GM12878 (cell line): ENCODE measurements at regions not wholly inside any gene's neighbourhood (a gene's known extent, or its start where the extent isn't known, plus 50 kb on each side); places are given as distances from the start of the nearest gene placed in this dataset.

Source experiments
- ATAC-seq: fragments of 200-7000 bp; cut with Tn5 transposase; 3 replicates; pipeline ENCODE4 v1.9.1; 2020; ENCODE audit warnings: mild to moderate bottlenecking, moderate library complexity
- BruUV-seq: library from RNA; stranded (reverse); fragments of 400-500 nt; replicated peaks from 2 replicates; lab custom pipeline; 2021; lab: Mats Ljungman, UMichigan
- CTCF ChIA-PET: fragments of 300-600 bp; sonication (Branson Sonifier 250); formaldehyde crosslinking; extraction: SDS; loops from one replicate; lab custom pipeline; 2021; ENCODE audit warnings: inconsistent platforms; lab: Yijun Ruan, JAX
- POLR2A ChIA-PET: fragments of 350-600 bp; formaldehyde crosslinking; extraction: SDS; loops from one replicate; lab custom pipeline; 2021; ENCODE audit warnings: inconsistent platforms; lab: Charles Lee
- RAD21 ChIA-PET: fragments of 300-600 bp; sonication (Branson Sonifier 250); formaldehyde crosslinking; loops from one replicate; lab custom pipeline; 2023; ENCODE audit warnings: antibody characterized with exemption; ENCODE audit not compliant: unreplicated experiment; lab: Charles Lee
- SMC1A ChIA-PET: fragments of 300-600 bp; sonication (Branson Sonifier 250); formaldehyde crosslinking; loops from one replicate; lab custom pipeline; 2023; ENCODE audit not compliant: unreplicated experiment, uncharacterized antibody; lab: Charles Lee
- DNase-seq: peaks from one replicate; pipeline ENCODE4 v3.0.0-alpha.2; 2011; ENCODE audit warnings: low read depth, low spot score
- FAIRE-seq: peaks from 3 replicates; lab custom pipeline; 2011; peaks lifted over from hg19 to GRCh38; lab: Jason Lieb, UNC
- H2AFZ ChIP-seq: 2 replicates; pipeline ENCODE4 v1.6.0; 2011; ENCODE audit warnings: low read depth, low read length, control low read depth; ENCODE audit not compliant: control insufficient read depth
- H3K27ac ChIP-seq: 2 replicates; pipeline ENCODE4 v1.5.1; 2011; ENCODE audit warnings: control low read depth; ENCODE audit not compliant: control insufficient read depth, insufficient read depth
- H3K27me3 ChIP-seq, 2 experiments: replicated peaks in 1 of 2; 2 replicates each; pipeline versions ENCODE4 v1.6.0 to v1.6.1; 2011; ENCODE audit warnings: low read length in 1 of 2; ENCODE audit not compliant: control insufficient read depth in 2 of 2, insufficient read depth in 2 of 2
- H3K36me3 ChIP-seq, 2 experiments: 2 replicates each; pipeline ENCODE4 v1.5.1; 2011; ENCODE audit warnings: low read length in 1 of 2; ENCODE audit not compliant: control insufficient read depth in 2 of 2, insufficient read depth in 2 of 2
- H3K4me1 ChIP-seq: 2 replicates; pipeline ENCODE4 v1.6.1; 2011; ENCODE audit warnings: mild to moderate bottlenecking, low read length, moderate library complexity, mixed read lengths; ENCODE audit not compliant: control insufficient read depth, insufficient read depth
- H3K4me2 ChIP-seq: 2 replicates; pipeline ENCODE4 v1.6.0; 2011; ENCODE audit warnings: control low read depth; ENCODE audit not compliant: control insufficient read depth, insufficient read depth
- H3K4me3 ChIP-seq: fragments of 200-600 bp; sonication (generic); 2 replicates; pipeline ENCODE4 v1.5.1; 2016
- H3K79me2 ChIP-seq: 2 replicates; pipeline ENCODE4 v1.6.0; 2011; ENCODE audit warnings: low read length; ENCODE audit not compliant: control insufficient read depth, insufficient read depth
- H3K9ac ChIP-seq: 2 replicates; pipeline ENCODE4 v1.8.0; 2011; ENCODE audit warnings: low read length, control low read depth, mixed read lengths; ENCODE audit not compliant: control insufficient read depth, insufficient read depth
- H3K9me3 ChIP-seq: replicated peaks from 3 replicates; pipeline ENCODE4 v1.5.1; 2011; ENCODE audit warnings: mild to moderate bottlenecking, low read length; ENCODE audit not compliant: control insufficient read depth, insufficient read depth
- H4K20me1 ChIP-seq: 2 replicates; pipeline ENCODE4 v1.6.0; 2011; ENCODE audit not compliant: control insufficient read depth, insufficient read depth
- BMI1 ChIP-seq: fragments of 450-650 bp; IDR thresholded peaks from 2 replicates; pipeline ENCODE4 v1.6.1; 2016; ENCODE audit warnings: mild to moderate bottlenecking, moderate library complexity, borderline replicate concordance
- MTA2 ChIP-seq: fragments of 450-650 bp; IDR thresholded peaks from 2 replicates; pipeline ENCODE4 v1.6.1; 2016; ENCODE audit warnings: low read depth, mild to moderate bottlenecking, moderate library complexity
- PAX5 ChIP-seq: IDR thresholded peaks from 2 replicates; pipeline ENCODE4 v1.6.1; 2011; ENCODE audit warnings: low read depth, low read length, borderline replicate concordance
- PRDM15 ChIP-seq: fragments of 450-650 bp; formaldehyde crosslinking; IDR thresholded peaks from 2 replicates; pipeline ENCODE4 v1.4.0; 2020; ENCODE audit warnings: mild to moderate bottlenecking, moderate library complexity
- SMC3 ChIP-seq: IDR thresholded peaks from 2 replicates; pipeline ENCODE4 v1.6.1; 2011; ENCODE audit warnings: low read length, improper control_type of control experiment, borderline replicate concordance
- SPI1 ChIP-seq: IDR thresholded peaks from 2 replicates; pipeline ENCODE4 v1.6.1; 2011; ENCODE audit warnings: low read depth, mild to moderate bottlenecking, low read length, moderate library complexity, borderline replicate concordance; ENCODE audit not compliant: insufficient read depth
- SUZ12 ChIP-seq: fragments of 200-600 bp; sonication (generic); IDR thresholded peaks from one replicate; pipeline ENCODE4 v1.6.1; 2018; ENCODE audit warnings: antibody characterized with exemption, mild to moderate bottlenecking; ENCODE audit not compliant: unreplicated experiment
- TAF1 ChIP-seq: IDR thresholded peaks from 2 replicates; pipeline ENCODE4 v1.6.1; 2011; ENCODE audit warnings: mild to moderate bottlenecking, low read depth, low read length, borderline replicate concordance
- TBL1XR1 ChIP-seq: IDR thresholded peaks from 2 replicates; pipeline ENCODE4 v1.6.1; 2012; ENCODE audit warnings: low read depth, low read length, improper control_type of control experiment
- ZBED1 ChIP-seq: IDR thresholded peaks from 2 replicates; pipeline ENCODE4 v1.6.1; 2016; ENCODE audit warnings: borderline replicate concordance
- WGBS: methylation state at CpG from one replicate; pipeline ENCODE4 v1.1.6; 2016; ENCODE audit warnings: low lambda C conversion rate; ENCODE audit not compliant: insufficient replicate concordance, insufficient coverage; ENCODE audit errors: missing lambda C conversion rate; 5-methylcytosine and 5-hydroxymethylcytosine counted together
- in situ Hi-C: fragments of 300-500 bp; cut with MboI; formaldehyde crosslinking; loops from 9 replicates; pipeline ENCODE4 v1.14.3; 2018; ENCODE audit warnings: mixed read lengths
- intact Hi-C: fragments of 100-400 bp; cut with micrococcal nuclease; formaldehyde crosslinking; loops from one replicate; pipeline ENCODE4 v1.14.2; 2022; ENCODE audit not compliant: unreplicated experiment

- CTCF ChIA-PET: no interaction called here
- in situ Hi-C loops: no loop called here
- TF ChIP-seq SUZ12 (no peak), ZBED1 (no peak)
- TF ChIP-seq, all 136 proteins: peak for 0
- BruUV-seq: no TSS peak
- DNase-seq (no peak), FAIRE-seq (no peak), ATAC-seq (no peak)
- SMC1A ChIA-PET: no interaction called here
- Histone ChIP-seq H3K4me2 (no peak overlapping the region), H3K36me3 (no peaks in the 10 kb centered on the region), H3K27me3 (no peaks in the 10 kb centered on the region), H3K79me2 (no peaks in the 10 kb centered on the region), H2AFZ (no peak overlapping the region), H3K4me1 (no peaks in the 10 kb centered on the region), H4K20me1 (no peaks in the 10 kb centered on the region), H3K9ac (no peak overlapping the region), H3K9me3 (no peaks in the 10 kb centered on the region), H3K4me3 (no peak overlapping the region), H3K27ac (no peak overlapping the region)
- 17% methylated on average over 2 of the region's 2 CpGs for WGBS
- RAD21 ChIA-PET: no interaction called here
- POLR2A ChIA-PET: no interaction called here
- intact Hi-C loops: loop anchor here (5.0 kb wide), 1 partner anchor 1244 kb away; no protein-coding TSS in a partner anchor
Observed at GRCh38 chr5:101676646-101677045, 619.4 kb downstream of the SLCO4C1 start.

- ATAC-seq (no peak), FAIRE-seq (no peak), DNase-seq (no peak)
- Histone ChIP-seq H2AFZ (no peak overlapping the region), H3K9ac (no peak overlapping the region), H4K20me1 (no peaks in the 10 kb centered on the region), H3K36me3 (no peaks in the 10 kb centered on the region), H3K4me1 (no peaks in the 10 kb centered on the region), H3K4me2 (no peak overlapping the region), H3K4me3 (no peak overlapping the region), H3K27me3 (no peaks in the 10 kb centered on the region), H3K9me3 (no peaks in the 10 kb centered on the region), H3K27ac (no peak overlapping the region), H3K79me2 (no peaks in the 10 kb centered on the region)
- RAD21 ChIA-PET: no interaction called here
- TF ChIP-seq BMI1 (no peak), PAX5 (no peak), SMC3 (no peak), TAF1 (no peak), PRDM15 (no peak), TBL1XR1 (no peak), MTA2 (no peak), SPI1 (no peak)
- BruUV-seq: no TSS peak
- intact Hi-C loops: loop anchor here (5.0 kb wide), 1 partner anchor 1243 kb away; no protein-coding TSS in a partner anchor
- POLR2A ChIA-PET: no interaction called here
- WGBS: 26% methylated on average over 4 of the region's 4 CpGs
- CTCF ChIA-PET: interaction anchor here (1.0 to 1.2 kb wide), 3 partner anchors 10 to 1235 kb away, joined by 3 to 4 read pairs (median 4); no protein-coding TSS in a partner anchor
- SMC1A ChIA-PET: interaction anchor here (1.7 kb wide), 1 partner anchor 12 kb away, joined by 6 read pairs; no protein-coding TSS in a partner anchor
- in situ Hi-C loops: no loop called here
Observed at GRCh38 chr5:101675510-101676219, 620.4 kb downstream of the SLCO4C1 start.
